HFF-Myc (cell line): ENCODE measurements at regions not wholly inside any gene's neighbourhood (a gene's known extent, or its start where the extent isn't known, plus 50 kb on each side); places are given as distances from the start of the nearest gene placed in this dataset.

ENCODE experiments used
- DNase-seq: peaks from one replicate; pipeline ENCODE4 v3.0.0-alpha.2; 2011; ENCODE audit warnings: low read depth; ENCODE audit errors: extremely low read depth
- H3K4me3 ChIP-seq: replicated peaks from 2 replicates; pipeline ENCODE4 v1.5.1; 2011; ENCODE audit warnings: low read depth, mild to moderate bottlenecking, control low read depth, low read length
- TF ChIP-seq, protein P1 (sequence below): IDR thresholded peaks from 2 replicates; pipeline ENCODE4 v1.5.1; 2012; ENCODE audit warnings: mild to moderate bottlenecking, low read depth, low read length, control low read depth; ENCODE audit errors: missing control alignments

DNA sequence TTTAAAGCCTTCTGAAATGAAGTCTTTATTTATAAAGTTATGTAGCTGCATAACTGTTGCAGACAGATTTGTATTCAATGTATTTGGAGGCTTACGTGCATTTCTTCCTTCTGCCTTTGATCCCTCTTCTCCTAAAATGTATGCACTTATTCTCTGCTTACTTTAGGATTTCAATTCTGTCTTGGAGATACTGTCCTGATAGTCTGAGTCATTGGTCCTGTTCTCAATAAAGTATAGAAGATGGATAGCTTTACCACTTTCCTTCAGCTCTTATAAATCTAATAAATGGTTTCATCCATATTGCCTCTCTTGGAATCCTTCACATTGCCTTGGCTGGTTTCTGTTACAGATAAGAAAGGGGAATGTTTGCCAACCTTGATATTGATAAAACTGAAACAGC is 430.1 kb upstream of the CAMK1G start:
- DNase-seq, result no peak
- TF ChIP-seq, protein P1, sequence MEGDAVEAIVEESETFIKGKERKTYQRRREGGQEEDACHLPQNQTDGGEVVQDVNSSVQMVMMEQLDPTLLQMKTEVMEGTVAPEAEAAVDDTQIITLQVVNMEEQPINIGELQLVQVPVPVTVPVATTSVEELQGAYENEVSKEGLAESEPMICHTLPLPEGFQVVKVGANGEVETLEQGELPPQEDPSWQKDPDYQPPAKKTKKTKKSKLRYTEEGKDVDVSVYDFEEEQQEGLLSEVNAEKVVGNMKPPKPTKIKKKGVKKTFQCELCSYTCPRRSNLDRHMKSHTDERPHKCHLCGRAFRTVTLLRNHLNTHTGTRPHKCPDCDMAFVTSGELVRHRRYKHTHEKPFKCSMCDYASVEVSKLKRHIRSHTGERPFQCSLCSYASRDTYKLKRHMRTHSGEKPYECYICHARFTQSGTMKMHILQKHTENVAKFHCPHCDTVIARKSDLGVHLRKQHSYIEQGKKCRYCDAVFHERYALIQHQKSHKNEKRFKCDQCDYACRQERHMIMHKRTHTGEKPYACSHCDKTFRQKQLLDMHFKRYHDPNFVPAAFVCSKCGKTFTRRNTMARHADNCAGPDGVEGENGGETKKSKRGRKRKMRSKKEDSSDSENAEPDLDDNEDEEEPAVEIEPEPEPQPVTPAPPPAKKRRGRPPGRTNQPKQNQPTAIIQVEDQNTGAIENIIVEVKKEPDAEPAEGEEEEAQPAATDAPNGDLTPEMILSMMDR, result no peak
- no peak overlapping the region for H3K4me3 ChIP-seq

DNA sequence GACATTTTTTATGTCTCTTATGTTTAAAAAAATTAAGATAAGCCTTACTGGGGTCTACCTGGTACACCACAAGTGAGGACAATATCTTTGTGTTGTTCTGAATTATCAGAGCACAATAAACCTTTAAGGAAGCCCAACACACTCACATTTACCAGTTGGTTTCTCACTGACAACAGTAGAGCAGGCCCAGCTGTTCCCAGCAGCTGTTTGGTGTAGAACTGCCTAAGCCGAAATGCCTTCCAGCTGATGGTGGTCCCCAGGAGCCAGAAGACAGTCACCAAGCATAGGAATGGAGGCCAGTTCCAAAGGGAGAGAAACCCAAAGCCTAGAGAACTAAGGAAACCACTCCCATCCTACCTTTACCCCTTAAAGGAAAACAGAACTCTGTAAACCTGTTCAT is 428.6 kb upstream of the CAMK1G start:
- TF ChIP-seq, protein P1, result no peak
- DNase-seq, result no peak
- H3K4me3 ChIP-seq, result no peak overlapping the region

DNA sequence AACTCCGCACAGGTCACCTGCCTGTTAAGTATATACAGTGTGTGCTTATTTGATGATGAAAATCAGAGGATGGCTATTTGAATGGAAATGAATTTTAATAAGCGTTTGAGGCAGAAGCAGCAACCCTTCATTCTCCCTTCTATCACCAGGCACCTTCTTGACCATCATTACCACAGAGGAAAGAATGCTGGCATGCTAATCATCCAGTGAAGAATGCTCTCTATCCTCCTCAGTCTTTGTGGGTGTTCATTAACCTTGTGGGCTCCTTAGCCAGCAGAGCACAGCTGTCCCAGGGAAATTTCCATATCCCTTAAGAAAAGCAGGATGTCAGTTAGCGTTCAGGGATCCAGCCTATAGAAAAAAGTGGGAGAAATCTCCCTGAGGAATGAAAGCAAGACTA is 428.0 kb upstream of the CAMK1G start:
- DNase-seq, result no peak
- TF ChIP-seq, protein P1, result no peak
- no peak overlapping the region for H3K4me3 ChIP-seq

DNA sequence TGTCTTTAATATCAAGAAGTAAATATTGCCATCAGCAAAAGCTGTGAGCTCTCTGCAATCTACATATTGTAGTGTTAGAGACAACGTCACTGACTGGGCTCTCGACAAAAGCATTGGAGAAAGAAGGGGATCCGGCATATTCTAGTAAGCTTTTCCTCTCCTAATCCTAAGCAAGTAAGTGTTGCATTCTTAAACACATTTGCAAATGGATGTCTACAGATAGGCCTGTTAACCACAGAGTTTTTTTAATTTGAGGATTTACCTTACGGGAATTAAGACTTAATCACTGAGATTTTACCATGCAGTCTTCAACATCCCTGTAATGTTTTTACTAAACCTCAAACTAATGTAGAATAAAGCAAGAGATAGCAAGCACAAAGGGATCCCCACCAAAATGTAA is 426.5 kb upstream of the CAMK1G start:
- TF ChIP-seq, protein P1, result no peak
- no peak overlapping the region for H3K4me3 ChIP-seq

DNA sequence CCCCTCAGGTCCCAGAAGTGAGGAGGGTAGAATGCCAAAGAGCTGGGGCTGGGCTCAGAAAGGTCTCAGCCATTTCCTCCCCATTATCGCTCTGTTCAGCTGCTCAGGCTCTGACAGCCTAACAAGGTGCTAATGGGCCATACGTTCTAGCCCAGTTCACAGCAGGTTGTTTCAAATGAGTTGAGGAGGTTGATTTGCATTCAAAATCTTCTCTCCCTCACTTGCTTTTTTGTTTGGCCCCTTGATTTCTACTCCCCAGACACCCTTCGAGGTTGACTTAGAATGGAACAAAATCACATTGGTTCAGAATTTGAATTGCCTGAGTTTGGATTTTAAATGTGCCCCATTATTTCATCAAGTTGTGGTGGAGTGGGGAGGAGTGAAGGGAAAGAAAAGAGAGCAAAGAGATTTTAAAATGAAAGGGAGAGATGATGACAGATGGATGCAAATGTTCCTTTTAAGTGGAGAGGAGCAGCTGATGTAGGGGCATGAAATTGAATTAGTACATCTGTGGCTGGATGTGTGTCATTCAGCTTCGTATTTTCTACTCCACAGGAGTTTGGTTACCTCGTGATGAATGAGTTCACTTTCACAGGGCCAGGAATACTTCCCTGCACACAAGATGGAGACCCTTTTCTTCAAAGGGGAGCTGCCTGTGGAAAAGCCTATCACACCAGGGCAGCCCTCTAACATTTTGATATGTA is 425.8 kb upstream of the CAMK1G start:
- TF ChIP-seq, protein P1, result no peak
- DNase-seq, result no peak
- no peak overlapping the region for H3K4me3 ChIP-seq

More for the DNA sequence above, 426.5 kb upstream of the CAMK1G start:
- DNase-seq, result no peak

DNA sequence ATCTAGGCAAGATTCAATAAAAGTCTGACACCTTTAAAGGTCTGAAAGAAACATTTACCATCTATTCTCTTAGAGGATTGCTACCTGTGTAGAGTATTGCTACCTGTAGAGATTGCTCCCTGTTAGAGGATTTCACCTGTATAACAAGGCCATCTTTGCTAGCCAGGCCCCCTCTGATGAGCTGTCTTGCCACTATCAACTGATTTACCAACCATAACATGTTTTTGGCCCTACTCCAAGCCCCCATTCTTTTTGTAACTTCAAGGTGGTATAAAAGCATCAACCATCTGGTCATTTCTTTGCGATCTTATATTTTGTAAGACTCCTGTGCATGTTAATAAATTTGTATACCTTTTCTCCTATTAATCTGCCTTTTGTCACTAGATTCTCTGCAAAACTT is 424.7 kb upstream of the CAMK1G start:
- TF ChIP-seq, protein P1, result no peak
- H3K4me3 ChIP-seq, result no peak overlapping the region
- DNase-seq, result no peak

DNA sequence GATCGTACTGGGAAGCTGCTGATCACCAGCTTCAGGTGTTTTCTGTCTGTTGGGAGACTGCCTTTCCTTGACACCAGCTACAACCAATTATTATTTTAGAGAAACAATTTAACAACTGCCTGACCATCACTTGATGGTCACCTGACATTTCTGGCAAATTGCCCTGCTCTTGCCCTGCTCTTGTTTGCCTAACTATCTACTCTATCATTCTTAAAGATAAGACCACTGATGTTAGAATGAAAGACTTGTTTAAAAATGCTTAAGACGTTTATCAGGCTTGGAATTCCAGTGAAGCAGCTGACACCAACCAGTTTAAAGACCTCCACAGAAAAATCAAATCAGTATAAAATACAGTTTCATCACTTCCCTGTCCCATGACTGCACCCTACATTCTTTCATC is 423.3 kb upstream of the CAMK1G start:
- H3K4me3 ChIP-seq, result no peak overlapping the region
- TF ChIP-seq, protein P1, result no peak
- no peak for DNase-seq
